Activated CD8-positive, alpha-beta memory T cell treated with anti-CD3 and anti-CD28 coated beads, Interleukin-2, amount 50 U/mL, for 4 hours (primary cell): ENCODE measurements at regions not wholly inside any gene's neighbourhood (a gene's known extent, or its start where the extent isn't known, plus 50 kb on each side); places are given as distances from the start of the nearest gene placed in this dataset.
A peak's percentile ranks its signal among the peaks of the same experiment; 100 is the strongest.
"Not testable (repeated sequence)": the region's sequence is repeated elsewhere in the genome, so short reads cannot be mapped to it uniquely, and the experiment has no call there.

Experiments used
- DNase-seq: peaks from one replicate; pipeline ENCODE4 v3.0.0-alpha.2; 2020

DNA sequence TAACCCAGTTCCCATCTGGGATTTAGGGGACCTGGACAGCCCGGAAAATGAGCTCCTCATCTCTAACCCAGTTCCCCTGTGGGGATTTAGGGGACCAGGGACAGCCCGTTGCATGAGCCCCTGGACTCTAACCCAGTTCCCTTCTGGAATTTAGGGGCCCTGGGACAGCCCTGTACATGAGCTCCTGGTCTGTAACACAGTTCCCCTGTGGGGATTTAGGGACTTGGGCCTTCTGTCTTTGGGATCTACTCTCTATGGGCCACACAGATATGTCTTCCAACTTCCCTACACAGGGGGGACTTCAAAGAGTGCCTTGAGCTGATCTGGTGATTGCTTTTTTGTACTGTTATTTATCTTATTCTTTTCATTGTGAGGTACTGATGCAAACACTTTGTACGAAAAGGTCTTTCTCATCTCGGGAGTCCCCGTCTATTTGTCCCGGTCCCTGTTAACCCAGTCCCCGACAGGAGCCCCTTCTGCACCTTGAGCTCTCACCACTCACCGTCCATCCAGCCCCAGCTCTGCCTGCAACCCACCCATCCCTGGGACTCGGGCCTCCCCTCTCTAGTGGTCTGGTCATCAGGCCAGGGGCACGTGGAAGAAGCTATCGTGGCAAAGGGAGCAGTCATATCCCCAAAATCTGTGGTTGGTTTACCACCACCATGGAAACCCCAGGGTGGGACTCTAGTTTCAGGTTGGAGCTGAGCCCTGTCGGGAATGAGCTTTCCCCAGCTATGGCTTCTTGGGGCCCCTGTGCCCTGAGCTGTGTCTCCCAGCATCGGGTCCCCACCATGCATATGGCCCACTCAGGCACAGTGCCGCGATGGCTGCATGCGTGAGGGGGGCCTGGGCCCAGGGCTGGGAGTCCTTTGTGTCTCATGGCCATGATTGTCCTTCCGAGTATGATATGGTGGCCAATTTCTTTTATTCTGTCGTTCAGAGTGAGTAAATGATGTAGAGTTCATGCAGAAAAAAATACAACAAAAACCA, 270.4 kb upstream of the PLCXD1 start:
- not testable (repeated sequence) for DNase-seq

DNA sequence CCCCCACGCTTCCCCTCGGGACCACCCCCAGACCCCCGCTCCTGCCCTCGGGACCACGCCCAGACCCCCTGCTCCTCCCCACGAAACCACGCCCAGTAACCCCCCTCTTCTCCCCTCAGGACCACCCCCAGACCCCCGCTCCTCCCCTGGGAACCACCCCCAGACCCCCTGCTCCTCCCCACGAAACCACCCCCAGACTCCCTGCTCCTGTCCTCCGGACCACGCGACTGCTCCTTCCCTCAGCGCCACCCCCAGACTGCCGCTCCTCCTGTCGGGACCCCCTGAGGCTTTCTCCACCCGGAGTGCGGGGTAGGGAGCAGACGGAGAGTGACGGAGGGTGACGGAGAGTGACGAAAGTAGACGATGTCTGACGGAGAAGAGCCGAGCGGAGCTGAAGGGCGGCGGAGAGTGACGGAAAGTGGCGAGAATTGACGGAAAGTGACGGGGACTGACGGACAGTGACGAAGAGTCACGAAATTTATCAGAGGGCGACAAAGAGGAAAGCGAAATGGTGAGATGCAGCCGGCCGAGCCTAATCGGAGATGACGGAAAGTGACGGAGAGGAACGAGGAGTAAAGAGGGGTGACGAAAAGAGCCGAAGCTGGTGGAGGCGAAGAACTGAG, 267.2 kb upstream of the PLCXD1 start:
- DNase-seq = not testable (repeated sequence)

DNA sequence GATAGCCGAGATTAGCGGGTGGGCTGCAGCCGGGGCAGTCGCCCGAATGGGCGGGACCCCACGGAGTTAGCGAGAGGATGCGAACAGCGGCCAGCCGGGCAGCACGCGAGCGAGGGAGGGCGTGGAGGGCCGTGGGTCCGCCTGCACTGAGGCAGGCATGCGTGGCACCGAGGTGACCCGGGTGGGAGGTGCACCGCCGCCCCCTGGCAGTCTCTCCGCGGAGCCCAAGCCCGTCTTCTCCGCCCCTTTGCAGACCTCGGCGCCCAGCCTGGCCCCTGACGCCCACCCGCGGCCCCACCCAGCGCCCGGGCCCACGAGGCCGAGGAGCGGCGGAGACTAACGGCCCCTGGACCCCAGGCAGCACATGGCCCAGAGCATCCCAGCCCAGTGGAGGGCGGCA, 266.7 kb upstream of the PLCXD1 start:
- peak; percentile 11 for DNase-seq

DNA sequence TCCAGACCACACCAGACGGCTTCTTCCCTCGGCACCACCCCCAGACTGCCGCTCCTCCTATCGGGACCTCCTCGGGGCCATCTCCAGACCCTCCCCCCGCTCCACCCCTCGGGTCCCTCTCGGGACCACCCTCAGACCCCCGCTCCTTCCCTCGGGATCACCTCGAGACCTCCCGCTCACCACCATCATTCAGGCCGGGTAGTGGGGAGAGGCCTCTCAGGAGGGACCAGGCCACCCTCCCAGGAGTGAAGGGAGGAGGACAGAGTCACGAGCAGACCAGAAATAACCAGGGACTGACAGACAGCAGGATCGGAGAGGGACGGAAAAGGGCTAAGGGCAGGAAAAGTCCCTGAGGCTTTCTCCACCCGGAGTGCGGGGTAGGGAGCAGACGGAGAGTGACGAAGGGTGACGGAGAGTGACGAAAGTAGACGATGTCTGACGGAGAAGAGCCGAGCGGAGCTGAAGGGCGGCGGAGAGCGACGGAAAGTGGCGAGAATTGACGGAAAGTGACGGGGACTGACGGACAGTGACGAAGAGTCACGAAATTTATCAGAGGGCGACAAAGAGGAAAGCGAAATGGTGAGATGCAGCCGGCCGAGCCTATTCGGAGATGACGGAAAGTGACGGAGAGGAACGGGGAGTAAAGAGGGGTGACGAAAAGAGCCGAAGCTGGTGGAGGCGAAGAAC, 262.3 kb upstream of the PLCXD1 start:
- not testable (repeated sequence) for DNase-seq

DNA sequence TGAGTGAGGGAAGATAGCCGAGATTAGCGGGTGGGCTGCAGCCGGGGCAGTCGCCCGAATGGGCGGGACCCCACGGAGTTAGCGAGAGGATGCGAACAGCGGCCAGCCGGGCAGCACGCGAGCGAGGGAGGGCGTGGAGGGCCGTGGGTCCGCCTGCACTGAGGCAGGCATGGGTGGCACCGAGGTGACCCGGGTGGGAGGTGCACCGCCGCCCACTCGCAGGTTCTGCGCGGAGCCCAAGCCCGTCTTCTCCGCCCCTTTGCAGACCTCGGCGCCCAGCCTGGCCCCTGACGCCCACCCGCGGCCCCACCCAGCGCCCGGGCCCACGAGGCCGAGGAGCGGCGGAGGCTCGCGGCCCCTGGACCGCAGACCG, 261.7 kb upstream of the PLCXD1 start:
- not testable (repeated sequence) for DNase-seq

DNA sequence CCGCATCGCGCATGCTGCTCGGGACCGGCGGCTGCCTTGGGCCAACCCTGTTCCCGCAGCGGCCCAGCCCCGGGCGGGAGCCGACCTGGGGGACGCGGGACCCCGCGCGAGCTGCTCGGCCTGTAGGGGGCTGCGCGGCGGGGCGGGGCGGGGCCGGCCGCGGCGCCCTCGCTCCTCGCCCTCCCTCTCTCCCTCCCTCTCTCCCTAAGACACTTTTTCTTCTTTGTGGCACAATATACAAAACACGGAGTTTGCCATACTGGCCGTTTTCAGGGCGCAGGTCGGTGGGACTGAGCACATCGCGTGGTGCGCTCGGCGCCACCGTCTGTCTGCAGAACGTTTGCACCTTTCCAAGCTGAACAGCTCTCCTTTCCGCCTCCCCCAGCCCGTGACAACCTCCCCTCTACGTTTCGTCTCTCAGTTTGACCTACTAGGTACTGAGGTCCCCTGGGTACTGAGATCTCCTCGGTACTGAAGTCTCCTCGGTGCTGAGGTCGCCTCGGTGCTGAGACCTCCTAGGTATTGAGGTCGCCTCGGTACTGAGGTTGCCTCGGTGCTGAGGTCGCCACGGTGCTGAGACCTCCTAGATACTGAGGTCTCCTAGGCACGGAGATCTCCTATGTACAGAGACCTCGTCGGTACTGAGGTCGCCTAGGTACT, 261.1 kb upstream of the PLCXD1 start:
- peak; percentile 15 for DNase-seq

DNA sequence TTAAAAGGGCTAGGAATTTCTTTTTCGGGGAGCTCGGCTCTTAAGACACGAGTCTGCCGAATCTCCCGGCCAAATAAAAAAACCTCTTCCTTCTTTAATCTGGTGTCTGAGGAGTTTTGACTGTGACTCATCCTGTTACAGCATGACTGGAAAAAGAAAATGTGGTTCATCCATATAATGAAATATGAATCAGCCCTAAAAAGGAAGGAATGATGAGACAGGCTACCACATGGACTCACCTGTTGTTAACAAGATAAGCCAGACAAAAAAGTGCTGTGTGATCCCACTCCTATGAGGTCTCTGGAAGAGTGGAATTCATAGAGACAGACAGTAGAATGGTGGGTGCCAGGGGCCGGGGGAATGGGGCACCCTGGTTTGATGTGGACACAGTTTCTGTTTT, 257.0 kb upstream of the PLCXD1 start:
- DNase-seq = not testable (repeated sequence)
